Fibroblast of the aortic adventitia (primary cell): ENCODE measurements at regions not wholly inside any gene's neighbourhood (a gene's known extent, or its start where the extent isn't known, plus 50 kb on each side); places are given as distances from the start of the nearest gene placed in this dataset.

ENCODE experiments used
- DNase-seq: peaks from one replicate; pipeline ENCODE4 v3.0.0-alpha.2; 2010; ENCODE audit warnings: low read depth
- H3K4me3 ChIP-seq: 2 replicates; pipeline ENCODE4 v1.5.1; 2011; ENCODE audit warnings: low read depth, mild to moderate bottlenecking, control low read depth, low read length, moderate library complexity
- TF ChIP-seq, protein P1 (sequence below): IDR thresholded peaks from 2 replicates; pipeline ENCODE4 v1.5.1; 2011; ENCODE audit warnings: mild to moderate bottlenecking, low read length, control low read depth, inconsistent platforms; ENCODE audit not compliant: insufficient read depth

DNA sequence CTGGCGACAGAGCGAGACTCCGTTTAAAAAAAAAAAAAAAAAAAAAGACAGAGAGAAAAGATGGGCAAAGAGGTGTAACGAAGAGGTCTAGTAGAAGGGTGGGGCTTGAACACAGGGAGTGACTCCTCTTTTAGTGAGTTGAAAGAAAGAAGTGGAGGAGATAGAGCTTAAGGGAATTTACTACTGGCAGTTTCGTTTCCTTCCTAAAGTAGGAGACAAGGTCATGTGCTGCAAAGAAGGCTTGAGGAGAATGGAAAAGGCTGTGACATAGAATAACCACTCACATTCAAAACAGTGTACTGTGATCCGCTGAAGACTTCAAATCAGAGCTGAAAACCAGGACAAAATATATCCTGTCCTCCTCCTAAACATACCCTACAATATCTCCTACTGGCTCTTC lies 63.8 kb upstream of the EIF2S2 start:
- DNase-seq = no peak
- TF ChIP-seq, protein P1, sequence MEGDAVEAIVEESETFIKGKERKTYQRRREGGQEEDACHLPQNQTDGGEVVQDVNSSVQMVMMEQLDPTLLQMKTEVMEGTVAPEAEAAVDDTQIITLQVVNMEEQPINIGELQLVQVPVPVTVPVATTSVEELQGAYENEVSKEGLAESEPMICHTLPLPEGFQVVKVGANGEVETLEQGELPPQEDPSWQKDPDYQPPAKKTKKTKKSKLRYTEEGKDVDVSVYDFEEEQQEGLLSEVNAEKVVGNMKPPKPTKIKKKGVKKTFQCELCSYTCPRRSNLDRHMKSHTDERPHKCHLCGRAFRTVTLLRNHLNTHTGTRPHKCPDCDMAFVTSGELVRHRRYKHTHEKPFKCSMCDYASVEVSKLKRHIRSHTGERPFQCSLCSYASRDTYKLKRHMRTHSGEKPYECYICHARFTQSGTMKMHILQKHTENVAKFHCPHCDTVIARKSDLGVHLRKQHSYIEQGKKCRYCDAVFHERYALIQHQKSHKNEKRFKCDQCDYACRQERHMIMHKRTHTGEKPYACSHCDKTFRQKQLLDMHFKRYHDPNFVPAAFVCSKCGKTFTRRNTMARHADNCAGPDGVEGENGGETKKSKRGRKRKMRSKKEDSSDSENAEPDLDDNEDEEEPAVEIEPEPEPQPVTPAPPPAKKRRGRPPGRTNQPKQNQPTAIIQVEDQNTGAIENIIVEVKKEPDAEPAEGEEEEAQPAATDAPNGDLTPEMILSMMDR = no peak
- no peak overlapping the region for H3K4me3 ChIP-seq

DNA sequence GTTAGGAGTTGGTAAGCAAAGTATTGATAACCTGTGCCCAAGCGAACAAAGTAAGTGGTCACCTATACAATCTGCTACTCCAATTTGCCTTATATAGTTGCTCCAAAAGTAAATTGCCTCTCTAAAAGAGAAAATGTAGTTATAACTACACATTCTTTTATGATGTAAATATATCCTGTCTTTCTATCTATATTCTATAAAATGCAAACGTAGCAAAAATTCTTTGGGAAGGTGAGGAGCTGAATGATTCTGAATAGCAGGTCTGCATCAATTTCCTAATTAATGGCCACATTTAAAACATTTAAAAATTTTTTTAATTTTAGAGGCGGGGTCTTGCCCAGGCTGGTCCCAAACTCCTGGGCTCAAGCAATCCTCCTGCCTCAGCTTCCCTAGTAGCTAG lies 64.2 kb upstream of the ASIP start:
- TF ChIP-seq, protein P1 = no peak
- no peak overlapping the region for H3K4me3 ChIP-seq
- DNase-seq = no peak

DNA sequence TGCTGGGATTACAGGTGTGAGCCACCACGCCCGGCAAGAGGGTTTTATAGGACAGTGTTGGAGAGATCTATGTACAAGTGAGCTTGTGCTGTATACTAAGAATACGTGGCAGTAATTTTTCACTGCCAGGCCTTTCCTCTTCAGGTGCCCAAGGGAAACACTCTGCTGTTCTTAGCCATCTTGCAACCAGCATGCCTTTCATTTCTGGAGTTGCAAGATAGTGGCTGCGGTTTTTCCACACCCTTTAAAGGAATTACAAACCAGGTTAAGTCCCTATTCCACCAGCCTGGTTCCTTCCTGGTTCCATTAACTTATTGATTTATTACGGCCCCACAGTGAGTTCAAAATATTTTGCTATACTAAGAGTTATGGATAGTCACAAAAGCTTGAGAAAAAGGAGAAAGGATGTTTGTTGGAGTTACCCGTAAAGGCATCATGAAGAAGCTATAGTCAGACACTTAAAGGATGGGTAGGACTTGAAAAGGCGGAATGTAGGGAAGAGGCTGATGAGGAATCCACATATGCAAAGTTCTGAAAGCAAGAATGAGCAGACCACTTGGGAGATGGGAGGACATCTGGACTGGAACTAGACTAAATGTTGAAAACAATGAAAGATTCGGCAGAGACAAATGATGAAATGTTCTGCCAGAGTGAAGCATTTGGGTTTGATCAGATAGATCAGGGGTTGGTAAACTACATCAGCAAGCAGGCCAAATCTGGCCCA lies 61.4 kb upstream of the ASIP start:
- DNase-seq = peak; percentile 8
- TF ChIP-seq, protein P1 = no peak
- no peak overlapping the region for H3K4me3 ChIP-seq

DNA sequence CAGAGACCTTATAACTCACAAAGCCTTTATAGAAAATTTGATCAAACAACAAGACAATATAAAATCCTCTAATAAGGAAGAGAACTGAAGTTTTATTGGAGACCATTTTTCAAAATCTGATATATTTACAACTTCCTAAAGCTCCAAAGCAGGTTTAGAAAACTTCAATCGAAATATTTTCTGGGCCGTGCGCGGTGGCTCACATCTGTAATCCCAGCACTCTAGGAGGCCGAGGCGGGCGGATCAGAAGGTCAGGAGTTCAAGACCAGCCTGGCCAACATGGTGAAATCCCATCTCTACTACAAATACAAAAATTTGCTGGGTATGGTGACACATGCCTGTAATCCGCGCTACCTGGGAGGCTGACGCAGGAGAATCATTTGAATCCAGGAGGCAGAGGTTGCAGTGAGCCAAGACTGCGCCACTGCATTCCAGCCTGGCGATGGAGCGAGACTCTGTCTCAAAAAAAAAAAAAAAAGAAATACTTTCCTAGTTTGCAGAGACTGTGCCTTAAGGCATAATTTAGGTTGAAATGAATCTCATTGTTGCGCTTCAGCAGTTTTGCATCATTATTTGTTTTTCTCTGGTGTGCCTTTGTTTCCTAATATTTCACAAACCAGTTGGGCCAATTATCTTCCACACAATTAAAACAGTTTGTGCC lies 60.6 kb upstream of the ASIP start:
- TF ChIP-seq, protein P1 = no peak
- no peak for DNase-seq

DNA sequence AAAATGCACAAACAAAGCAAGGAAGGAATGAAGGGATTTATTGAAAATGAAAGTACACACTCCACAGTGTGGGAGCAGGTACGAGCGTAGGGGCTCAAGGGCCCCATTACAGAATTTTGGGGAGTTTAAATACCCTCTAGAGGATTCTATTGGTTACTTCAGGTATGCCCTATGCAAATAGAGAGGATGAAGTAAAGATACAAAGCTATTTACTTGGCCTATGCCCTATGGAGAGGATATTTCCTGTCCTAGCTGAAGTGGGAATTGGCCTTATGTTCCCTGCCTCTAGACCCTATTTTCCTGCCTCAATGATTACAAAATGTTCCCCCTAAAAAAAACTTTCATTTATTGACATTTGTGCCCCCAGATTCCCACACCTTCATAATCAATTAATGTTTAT lies 59.7 kb upstream of the ASIP start:
- no peak for DNase-seq

More for the DNA sequence above, 60.6 kb upstream of the ASIP start:
- no peak overlapping the region for H3K4me3 ChIP-seq

DNA sequence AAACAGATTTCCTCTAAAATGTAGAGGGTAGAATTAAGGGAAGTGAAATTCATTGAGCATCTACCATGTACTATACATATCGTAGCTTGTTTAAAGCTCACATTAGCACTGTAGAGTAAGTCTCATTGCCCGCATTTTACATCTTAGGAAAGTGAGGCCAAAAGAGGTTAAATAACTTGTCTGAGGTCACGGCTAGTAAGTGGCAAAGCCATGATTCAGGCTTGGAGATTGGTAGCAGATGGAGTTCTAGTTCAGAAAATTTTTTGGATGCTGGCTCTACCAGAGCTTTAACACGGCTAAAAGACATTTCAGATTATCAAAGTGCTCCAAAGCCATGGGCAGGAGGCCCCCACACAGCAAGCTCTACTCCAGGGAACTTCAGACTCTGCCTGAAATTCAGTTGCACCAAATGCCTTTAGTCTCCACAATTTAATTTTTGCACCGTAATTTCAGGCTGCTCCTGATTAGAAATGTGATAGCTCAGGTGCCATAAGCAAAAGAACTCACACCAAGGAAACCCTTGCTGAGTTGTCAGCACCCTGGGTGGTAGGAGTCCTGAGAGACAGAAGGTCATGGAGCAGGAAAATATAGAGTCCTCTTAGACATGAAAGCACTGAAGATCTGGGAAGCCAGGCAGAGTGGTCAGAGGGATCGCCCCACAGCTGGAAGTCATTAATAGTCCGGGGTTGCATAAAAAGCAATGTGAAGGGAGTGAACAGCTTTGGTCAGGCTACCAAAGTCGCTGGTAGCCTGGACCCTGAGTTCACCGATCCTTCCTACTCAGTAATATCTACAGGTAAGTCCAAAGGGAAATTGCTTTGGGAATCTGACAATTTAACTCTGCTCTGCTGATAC lies 55.2 kb upstream of the ASIP start:
- TF ChIP-seq, protein P1 = no peak
- DNase-seq = peak; percentile 46
- H3K4me3 ChIP-seq = no peak overlapping the region

More for the DNA sequence above, 59.7 kb upstream of the ASIP start:
- no peak overlapping the region for H3K4me3 ChIP-seq
- TF ChIP-seq, protein P1 = no peak
